ENCODE measurements at regions not wholly inside any gene's neighbourhood (a gene's known extent, or its start where the extent isn't known, plus 50 kb on each side); places are given as distances from the start of the nearest gene placed in this dataset.

DNA sequence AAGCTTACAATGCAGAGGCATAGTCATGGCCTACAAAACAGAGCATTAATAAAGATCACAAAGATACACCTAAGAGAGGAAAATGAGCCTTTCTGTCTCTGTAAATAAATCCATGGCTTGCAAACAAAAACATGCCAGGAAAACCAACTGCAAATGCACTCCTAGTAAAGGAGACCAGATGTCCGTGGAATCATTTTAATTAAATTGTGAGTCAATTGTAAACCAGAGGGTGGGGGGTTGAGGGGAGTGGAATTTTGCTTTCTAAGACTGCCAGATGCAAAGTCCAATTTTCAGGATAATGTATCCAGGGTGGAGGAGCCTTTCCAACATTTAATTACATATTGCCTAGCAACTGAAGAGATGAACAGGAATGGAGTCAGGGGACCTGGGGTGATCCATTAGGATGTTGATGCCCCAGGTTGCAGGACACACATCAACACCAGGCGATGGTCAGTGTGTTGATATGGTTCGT lies 390.3 kb upstream of the CCL2 start:
- no TSS peak for BruUV-seq (replicated peaks)
- H3K36me3 ChIP-seq (ENCODE audit: insufficient read depth, low read length, poor library complexity, severe bottlenecking), result no peaks in the 10 kb centered on the region
- H3K9me3 ChIP-seq (ENCODE audit: low read depth, low read length, poor library complexity, severe bottlenecking), result no peaks in the 10 kb centered on the region
- TF ChIP-seq, protein P1, sequence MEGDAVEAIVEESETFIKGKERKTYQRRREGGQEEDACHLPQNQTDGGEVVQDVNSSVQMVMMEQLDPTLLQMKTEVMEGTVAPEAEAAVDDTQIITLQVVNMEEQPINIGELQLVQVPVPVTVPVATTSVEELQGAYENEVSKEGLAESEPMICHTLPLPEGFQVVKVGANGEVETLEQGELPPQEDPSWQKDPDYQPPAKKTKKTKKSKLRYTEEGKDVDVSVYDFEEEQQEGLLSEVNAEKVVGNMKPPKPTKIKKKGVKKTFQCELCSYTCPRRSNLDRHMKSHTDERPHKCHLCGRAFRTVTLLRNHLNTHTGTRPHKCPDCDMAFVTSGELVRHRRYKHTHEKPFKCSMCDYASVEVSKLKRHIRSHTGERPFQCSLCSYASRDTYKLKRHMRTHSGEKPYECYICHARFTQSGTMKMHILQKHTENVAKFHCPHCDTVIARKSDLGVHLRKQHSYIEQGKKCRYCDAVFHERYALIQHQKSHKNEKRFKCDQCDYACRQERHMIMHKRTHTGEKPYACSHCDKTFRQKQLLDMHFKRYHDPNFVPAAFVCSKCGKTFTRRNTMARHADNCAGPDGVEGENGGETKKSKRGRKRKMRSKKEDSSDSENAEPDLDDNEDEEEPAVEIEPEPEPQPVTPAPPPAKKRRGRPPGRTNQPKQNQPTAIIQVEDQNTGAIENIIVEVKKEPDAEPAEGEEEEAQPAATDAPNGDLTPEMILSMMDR (conservative IDR thresholded peaks at IDR 0.05; ENCODE audit: low read depth, low read length), result no peak
- no peak for TF ChIP-seq EZH2 (IDR thresholded peaks at IDR 0.05; ENCODE audit: borderline replicate concordance, low read depth, low read length, poor library complexity, severe bottlenecking)
- no peak for DNase-seq (ENCODE audit: low spot score)
- intact Hi-C loops (cut with micrococcal nuclease; ENCODE audit: unreplicated experiment), result no loop called here
- POLR2A ChIA-PET (ENCODE audit: low non-redundant PET), result no interaction called here
- no peak overlapping the region for H3K4me3 ChIP-seq (ENCODE audit: low read depth, low read length, poor library complexity, severe bottlenecking)
- no peak overlapping the region for H3K27ac ChIP-seq (ENCODE audit: low read depth, low read length, poor library complexity, severe bottlenecking)
- H3K4me1 ChIP-seq (ENCODE audit: insufficient read depth, low read length, poor library complexity, severe bottlenecking), result no peaks in the 10 kb centered on the region
- CTCF ChIA-PET, result no interaction called here
- H3K27me3 ChIP-seq (replicated peaks; ENCODE audit: insufficient read depth, low read depth, low read length, poor library complexity), result no peaks in the 10 kb centered on the region

GRCh38 chr17:33868899-33869298 lies 386.2 kb upstream of the CCL2 start:
- no peaks in the 10 kb centered on the region for H3K4me1 ChIP-seq (ENCODE audit: insufficient read depth, low read length, poor library complexity, severe bottlenecking)
- no peaks in the 10 kb centered on the region for H3K36me3 ChIP-seq (ENCODE audit: insufficient read depth, low read length, poor library complexity, severe bottlenecking)
- no peaks in the 10 kb centered on the region for H3K9me3 ChIP-seq (ENCODE audit: low read depth, low read length, poor library complexity, severe bottlenecking)
- ChIA-PET CTCF (no interaction called here), POLR2A (ENCODE audit: low non-redundant PET) (no interaction called here)
- H3K27me3 ChIP-seq (replicated peaks; ENCODE audit: insufficient read depth, low read depth, low read length, poor library complexity), result no peaks in the 10 kb centered on the region
- TF ChIP-seq, protein P1 (conservative IDR thresholded peaks at IDR 0.05; ENCODE audit: low read depth, low read length), result no peak
- no peak for TF ChIP-seq EZH2 (IDR thresholded peaks at IDR 0.05; ENCODE audit: borderline replicate concordance, low read depth, low read length, poor library complexity, severe bottlenecking)
- BruUV-seq (replicated peaks), result no TSS peak
- H3K27ac ChIP-seq (ENCODE audit: low read depth, low read length, poor library complexity, severe bottlenecking), result no peak overlapping the region
- no peak overlapping the region for H3K4me3 ChIP-seq (ENCODE audit: low read depth, low read length, poor library complexity, severe bottlenecking)
- intact Hi-C loops (cut with micrococcal nuclease; ENCODE audit: unreplicated experiment), result no loop called here
- no peak for DNase-seq (ENCODE audit: low spot score)

GRCh38 chr17:33870936-33871335 lies 384.1 kb upstream of the CCL2 start:
- no peaks in the 10 kb centered on the region for H3K36me3 ChIP-seq (ENCODE audit: insufficient read depth, low read length, poor library complexity, severe bottlenecking)
- no peaks in the 10 kb centered on the region for H3K4me1 ChIP-seq (ENCODE audit: insufficient read depth, low read length, poor library complexity, severe bottlenecking)
- ChIA-PET POLR2A (ENCODE audit: low non-redundant PET) (no interaction called here), CTCF (no interaction called here)
- DNase-seq (ENCODE audit: low spot score), result no peak
- intact Hi-C loops (cut with micrococcal nuclease; ENCODE audit: unreplicated experiment), result no loop called here
- BruUV-seq (replicated peaks), result no TSS peak
- no peak overlapping the region for H3K4me3 ChIP-seq (ENCODE audit: low read depth, low read length, poor library complexity, severe bottlenecking)
- no peaks in the 10 kb centered on the region for H3K27me3 ChIP-seq (replicated peaks; ENCODE audit: insufficient read depth, low read depth, low read length, poor library complexity)
- no peak overlapping the region for H3K27ac ChIP-seq (ENCODE audit: low read depth, low read length, poor library complexity, severe bottlenecking)
- TF ChIP-seq, protein P1 (conservative IDR thresholded peaks at IDR 0.05; ENCODE audit: low read depth, low read length), result no peak
- no peak for TF ChIP-seq EZH2 (IDR thresholded peaks at IDR 0.05; ENCODE audit: borderline replicate concordance, low read depth, low read length, poor library complexity, severe bottlenecking)
- no peaks in the 10 kb centered on the region for H3K9me3 ChIP-seq (ENCODE audit: low read depth, low read length, poor library complexity, severe bottlenecking)
